Activated naive CD4-positive, alpha-beta T cell treated with anti-CD3 and anti-CD28 coated beads, Interleukin-2, amount 50 U/mL, for 24 hours (primary cell): ENCODE measurements at regions not wholly inside any gene's neighbourhood (a gene's known extent, or its start where the extent isn't known, plus 50 kb on each side); places are given as distances from the start of the nearest gene placed in this dataset.

Source experiments
- H3K27ac Mint-ChIP-seq: one replicate; pipeline ENCODE4 v1.8.0; 2021; ENCODE audit warnings: mild to moderate bottlenecking, mixed read lengths
- H3K27me3 Mint-ChIP-seq: one replicate; pipeline ENCODE4 v1.8.0; 2021; ENCODE audit warnings: mixed read lengths
- H3K36me3 Mint-ChIP-seq: one replicate; pipeline ENCODE4 v1.8.0; 2021; ENCODE audit warnings: mixed read lengths
- H3K4me1 Mint-ChIP-seq: one replicate; pipeline ENCODE4 v1.8.0; 2021; ENCODE audit warnings: mixed read lengths
- H3K4me3 Mint-ChIP-seq: one replicate; pipeline ENCODE4 v1.8.0; 2021; ENCODE audit warnings: mild to moderate bottlenecking, mixed read lengths
- H3K9me3 Mint-ChIP-seq: one replicate; pipeline ENCODE4 v1.8.0; 2021; ENCODE audit warnings: mixed read lengths

DNA sequence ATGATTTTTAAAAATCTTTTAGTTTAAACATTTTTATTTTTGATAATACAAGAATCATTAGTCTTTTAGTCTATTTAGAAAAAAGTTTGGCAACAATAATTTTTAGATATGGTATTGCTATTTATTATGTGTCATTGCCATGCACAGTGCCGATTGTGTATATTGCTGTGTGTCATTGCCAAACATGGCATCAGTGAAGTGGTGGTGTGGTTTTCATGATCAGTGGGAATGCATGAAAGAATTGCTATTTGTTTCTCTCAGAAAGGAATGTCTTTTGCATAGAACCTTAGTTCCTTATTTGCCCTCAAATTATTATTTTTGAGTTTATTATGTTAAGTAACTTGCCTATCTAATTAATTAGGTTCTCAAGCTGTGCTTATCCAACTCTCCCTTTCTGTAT, 397.5 kb upstream of the PDE3A start:
- H3K4me1 Mint-ChIP-seq, result no peaks in the 10 kb centered on the region
- no peak overlapping the region for H3K4me3 Mint-ChIP-seq
- H3K27me3 Mint-ChIP-seq, result no peaks in the 10 kb centered on the region
- no peaks in the 10 kb centered on the region for H3K36me3 Mint-ChIP-seq
- no peaks in the 10 kb centered on the region for H3K9me3 Mint-ChIP-seq
- no peak overlapping the region for H3K27ac Mint-ChIP-seq

DNA sequence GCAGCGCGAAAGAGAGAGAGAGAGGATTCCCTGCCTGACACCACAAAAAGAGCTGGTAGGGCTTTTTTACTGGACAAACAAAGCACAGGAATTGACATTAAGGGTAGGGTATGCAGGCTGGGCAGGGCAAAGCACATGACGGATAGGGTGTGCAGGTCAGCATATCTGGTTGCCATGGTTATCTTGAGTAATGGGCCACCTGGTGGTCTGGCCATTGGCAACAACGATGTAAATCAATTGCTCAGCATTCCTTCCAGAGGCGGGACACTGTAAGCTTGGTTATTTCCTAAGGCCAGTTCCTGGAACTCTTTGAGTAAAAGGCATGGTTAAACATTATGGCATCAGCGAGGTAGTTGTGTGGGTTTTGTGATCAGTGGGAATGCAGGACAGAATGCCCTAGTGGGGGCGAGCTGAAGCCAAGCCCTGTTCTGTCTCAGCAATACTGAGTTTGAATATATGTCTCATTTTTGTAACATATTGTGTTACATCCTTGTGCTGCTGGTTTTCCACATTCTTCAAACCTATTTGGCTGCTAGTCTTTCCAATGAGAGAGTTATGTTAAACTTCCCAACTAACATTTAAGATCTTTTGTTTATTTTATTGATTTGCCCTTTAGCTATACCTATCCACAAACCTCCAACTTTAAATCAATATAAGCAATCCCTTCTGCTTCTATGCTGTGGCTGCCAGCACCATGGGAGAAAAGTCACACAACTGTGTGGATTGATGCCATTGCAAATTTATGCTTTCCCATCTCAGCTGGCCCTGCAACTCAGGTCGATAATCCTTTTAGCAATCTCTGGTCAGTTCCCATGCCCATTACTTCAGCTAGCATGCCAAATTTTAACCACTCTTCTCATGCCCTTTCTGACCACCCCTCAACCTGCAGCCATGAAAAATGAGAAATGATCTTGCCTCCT, 396.7 kb upstream of the PDE3A start:
- H3K4me3 Mint-ChIP-seq, result no peak overlapping the region
- no peaks in the 10 kb centered on the region for H3K9me3 Mint-ChIP-seq
- H3K27ac Mint-ChIP-seq, result no peak overlapping the region
- H3K27me3 Mint-ChIP-seq, result no peaks in the 10 kb centered on the region
- H3K4me1 Mint-ChIP-seq, result no peaks in the 10 kb centered on the region
- H3K36me3 Mint-ChIP-seq, result no peaks in the 10 kb centered on the region

DNA sequence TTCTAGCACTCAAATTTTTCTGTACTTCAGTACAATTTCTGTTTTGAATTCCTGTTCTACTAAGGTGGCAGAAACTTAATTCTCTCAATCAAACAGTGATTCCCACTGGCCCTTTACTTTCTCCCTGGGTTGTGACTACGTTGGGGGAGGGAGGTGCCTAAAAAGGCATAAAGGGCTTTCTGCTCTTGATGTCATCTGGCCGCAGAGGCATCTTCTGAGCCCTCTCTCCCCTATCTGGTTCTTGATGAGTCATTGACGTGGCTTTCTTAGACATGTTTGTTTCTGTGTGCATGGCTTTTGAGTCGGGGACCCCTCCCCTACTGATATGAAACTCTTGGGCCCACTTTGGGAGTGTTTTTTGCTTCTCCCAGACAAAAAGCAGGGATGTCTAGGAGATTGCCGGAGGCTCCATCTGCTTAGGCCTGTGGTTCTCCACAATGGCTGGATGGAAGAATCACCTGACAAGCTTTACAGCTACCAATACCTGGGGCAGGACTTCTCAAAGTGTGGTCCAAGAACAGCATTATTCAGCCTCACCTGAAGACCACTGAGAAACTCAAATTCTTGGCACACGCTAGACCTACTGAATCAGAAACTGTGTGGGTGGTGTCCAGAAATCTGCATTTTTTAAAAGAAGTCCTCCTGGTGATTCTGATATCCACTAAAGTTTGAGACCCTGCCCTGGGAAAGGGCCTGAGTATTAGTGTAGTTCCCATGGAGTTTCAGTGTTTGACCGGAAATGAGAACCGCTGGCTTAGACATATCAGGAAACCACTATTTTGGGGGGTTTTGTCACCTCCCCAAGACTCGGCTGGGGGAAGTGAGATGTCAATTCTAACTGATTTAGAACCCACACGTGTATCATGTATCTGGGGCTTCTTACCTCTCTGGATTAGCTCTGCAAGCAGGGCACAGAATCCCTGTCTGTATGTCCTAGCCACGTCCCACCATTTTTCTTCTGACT, 395.7 kb upstream of the PDE3A start:
- H3K36me3 Mint-ChIP-seq, result no peaks in the 10 kb centered on the region
- H3K27ac Mint-ChIP-seq, result no peak overlapping the region
- H3K4me3 Mint-ChIP-seq, result no peak overlapping the region
- H3K4me1 Mint-ChIP-seq, result no peaks in the 10 kb centered on the region
- no peaks in the 10 kb centered on the region for H3K27me3 Mint-ChIP-seq
- no peaks in the 10 kb centered on the region for H3K9me3 Mint-ChIP-seq

DNA sequence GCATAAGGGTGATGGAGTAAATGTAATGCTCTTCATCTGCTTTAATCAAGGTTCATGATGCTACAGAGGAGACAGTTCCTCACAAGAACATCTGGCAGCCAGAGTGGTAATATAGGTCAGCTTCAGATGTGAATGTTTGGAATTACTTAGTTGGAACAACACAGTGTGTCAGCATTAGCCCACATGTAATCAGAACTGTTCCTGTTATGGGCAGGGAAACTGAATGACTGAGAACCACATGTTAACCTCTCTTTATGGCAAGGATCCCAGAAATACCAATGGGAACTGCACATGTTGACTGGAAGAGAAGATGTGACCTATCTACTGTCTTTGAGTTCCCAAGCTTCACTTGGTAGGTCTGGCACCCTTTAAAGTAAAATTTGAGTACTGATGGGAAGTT, 390.1 kb upstream of the PDE3A start:
- Mint-ChIP-seq H3K36me3 (no peaks in the 10 kb centered on the region), H3K27me3 (no peaks in the 10 kb centered on the region), H3K4me1 (no peaks in the 10 kb centered on the region), H3K27ac (no peak overlapping the region), H3K9me3 (peaks cover 5% of the 10 kb centered on the region), H3K4me3 (no peak overlapping the region)

DNA sequence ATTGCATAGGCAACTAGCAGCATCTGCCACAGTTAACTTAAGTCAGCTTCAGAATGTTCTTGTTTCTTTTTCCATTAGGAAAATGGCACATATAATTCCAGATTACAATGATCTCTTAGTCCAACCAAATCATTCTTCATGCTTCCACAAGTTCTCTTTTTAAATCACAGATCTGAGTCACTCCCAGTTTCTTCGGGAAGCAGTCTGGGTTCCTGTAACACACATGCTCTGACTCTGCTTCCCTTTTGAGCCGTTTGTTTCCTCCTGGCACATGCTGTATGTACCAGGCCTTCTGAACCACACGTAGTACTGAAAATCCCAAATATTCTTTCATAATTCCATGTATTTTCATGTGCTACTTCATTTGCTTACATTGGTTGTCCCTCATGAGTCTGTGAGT, 388.8 kb upstream of the PDE3A start:
- no peaks in the 10 kb centered on the region for H3K36me3 Mint-ChIP-seq
- H3K4me1 Mint-ChIP-seq, result no peaks in the 10 kb centered on the region
- H3K27ac Mint-ChIP-seq, result no peak overlapping the region
- no peak overlapping the region for H3K4me3 Mint-ChIP-seq
- peaks cover 5% of the 10 kb centered on the region for H3K9me3 Mint-ChIP-seq
- no peaks in the 10 kb centered on the region for H3K27me3 Mint-ChIP-seq

DNA sequence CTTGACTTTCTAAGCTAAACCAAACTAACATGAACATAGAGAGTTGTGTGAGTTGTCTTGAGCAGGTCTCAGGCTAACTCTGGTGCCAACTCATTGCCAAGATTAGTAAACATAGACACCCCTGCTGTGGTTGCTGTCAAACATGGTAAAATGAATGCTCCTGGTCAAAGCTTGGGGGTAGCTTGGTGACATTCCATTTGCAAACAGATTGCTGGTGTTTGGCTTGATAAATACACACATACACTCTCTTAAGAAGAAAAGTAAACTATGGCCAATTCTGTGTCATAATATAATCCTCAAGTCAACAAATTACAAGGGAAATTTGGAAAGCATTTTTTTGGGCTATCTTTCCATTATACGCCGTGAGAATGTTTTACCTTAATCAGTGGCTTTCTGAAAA, 386.4 kb upstream of the PDE3A start:
- H3K27ac Mint-ChIP-seq, result no peak overlapping the region
- H3K4me3 Mint-ChIP-seq, result no peak overlapping the region
- H3K9me3 Mint-ChIP-seq, result peaks cover 5% of the 10 kb centered on the region
- H3K27me3 Mint-ChIP-seq, result no peaks in the 10 kb centered on the region
- no peaks in the 10 kb centered on the region for H3K4me1 Mint-ChIP-seq
- no peaks in the 10 kb centered on the region for H3K36me3 Mint-ChIP-seq

DNA sequence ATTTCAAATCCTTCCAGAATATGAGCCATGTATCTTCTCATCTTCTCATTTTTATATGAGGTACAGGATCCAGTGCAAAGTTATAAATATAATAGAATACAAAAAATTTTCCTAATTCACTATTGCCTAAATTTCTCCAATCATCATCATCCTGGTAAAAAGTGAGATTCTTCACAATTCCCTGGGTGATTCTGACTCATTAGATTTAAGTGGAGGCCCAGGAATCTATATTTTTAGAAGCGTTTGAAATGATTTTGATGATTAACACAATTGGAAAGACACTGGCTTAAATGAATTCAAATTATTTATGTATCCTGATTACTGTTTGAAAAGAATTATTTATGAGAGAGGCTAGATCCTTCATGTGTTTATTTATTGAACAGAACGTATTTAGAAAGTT, 380.3 kb upstream of the PDE3A start:
- Mint-ChIP-seq H3K36me3 (no peaks in the 10 kb centered on the region), H3K27me3 (no peaks in the 10 kb centered on the region), H3K4me1 (no peaks in the 10 kb centered on the region), H3K4me3 (no peak overlapping the region), H3K9me3 (no peaks in the 10 kb centered on the region), H3K27ac (no peak overlapping the region)

DNA sequence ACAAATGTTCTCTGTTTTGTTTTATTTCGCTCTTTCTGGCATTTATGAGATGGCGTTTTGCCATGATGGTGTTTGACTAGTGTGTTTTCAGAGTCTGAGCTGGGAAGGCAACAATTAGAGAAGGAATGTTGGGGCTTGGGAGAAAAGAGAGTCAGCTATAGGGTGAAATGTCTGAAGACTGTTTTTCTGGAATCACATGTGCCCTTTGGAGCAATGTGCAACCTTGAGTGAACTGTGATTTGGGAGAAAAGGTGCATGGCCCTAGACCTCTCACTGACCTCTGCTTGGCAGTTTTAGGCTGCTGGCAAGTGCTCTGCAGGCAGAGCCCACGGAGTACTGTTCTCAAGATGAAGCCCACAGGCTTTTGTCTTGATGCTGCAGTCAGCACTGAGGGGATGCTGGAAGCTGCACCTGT, 379.9 kb upstream of the PDE3A start:
- Mint-ChIP-seq H3K36me3 (no peaks in the 10 kb centered on the region), H3K4me3 (no peak overlapping the region), H3K27ac (no peak overlapping the region), H3K9me3 (peaks cover 1% of the 10 kb centered on the region), H3K27me3 (no peaks in the 10 kb centered on the region), H3K4me1 (no peaks in the 10 kb centered on the region)

DNA sequence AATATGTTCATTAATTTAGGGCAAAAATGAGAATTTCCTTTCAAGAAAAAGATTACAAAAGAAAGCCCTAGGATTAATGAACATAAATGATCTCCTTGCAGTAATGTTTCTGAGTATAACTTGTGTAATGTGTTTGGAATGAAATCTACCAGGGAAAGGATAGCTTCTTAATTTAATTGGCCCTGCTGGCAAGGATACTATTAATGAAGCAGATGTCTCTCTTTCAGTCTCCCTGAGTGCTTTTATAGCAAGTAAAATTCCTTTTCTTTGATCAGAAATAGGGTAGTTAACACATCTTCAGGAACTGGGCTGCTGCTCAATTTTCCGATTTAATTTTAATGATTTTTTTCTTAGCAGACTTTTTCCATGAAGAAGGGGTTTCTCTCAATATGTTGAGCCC, 379.4 kb upstream of the PDE3A start:
- Mint-ChIP-seq H3K4me1 (no peaks in the 10 kb centered on the region), H3K27me3 (no peaks in the 10 kb centered on the region), H3K36me3 (no peaks in the 10 kb centered on the region), H3K27ac (no peak overlapping the region), H3K4me3 (no peak overlapping the region), H3K9me3 (peaks cover 5% of the 10 kb centered on the region)

DNA sequence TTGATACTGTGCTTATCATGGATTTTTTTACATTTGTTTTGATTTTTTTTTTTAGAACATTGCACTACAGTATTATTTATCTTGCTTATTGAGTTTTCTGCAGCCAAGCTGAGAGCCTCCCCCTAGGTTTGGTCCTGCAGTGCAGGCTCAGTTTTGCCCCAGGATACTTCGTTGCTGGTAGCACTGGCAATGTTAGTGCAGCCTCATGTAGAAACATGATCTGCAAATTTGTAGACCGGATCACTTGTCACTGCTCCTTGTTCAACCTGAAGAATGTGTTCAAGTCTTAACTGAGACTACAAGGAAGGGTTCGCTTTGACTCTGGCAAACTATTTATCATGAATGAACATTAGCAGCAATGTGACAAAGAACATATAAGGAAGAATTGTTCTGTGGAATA, 377.2 kb upstream of the PDE3A start:
- Mint-ChIP-seq H3K4me3 (no peak overlapping the region), H3K36me3 (no peaks in the 10 kb centered on the region), H3K4me1 (no peaks in the 10 kb centered on the region), H3K27ac (no peak overlapping the region), H3K27me3 (no peaks in the 10 kb centered on the region), H3K9me3 (peaks cover 5% of the 10 kb centered on the region)

DNA sequence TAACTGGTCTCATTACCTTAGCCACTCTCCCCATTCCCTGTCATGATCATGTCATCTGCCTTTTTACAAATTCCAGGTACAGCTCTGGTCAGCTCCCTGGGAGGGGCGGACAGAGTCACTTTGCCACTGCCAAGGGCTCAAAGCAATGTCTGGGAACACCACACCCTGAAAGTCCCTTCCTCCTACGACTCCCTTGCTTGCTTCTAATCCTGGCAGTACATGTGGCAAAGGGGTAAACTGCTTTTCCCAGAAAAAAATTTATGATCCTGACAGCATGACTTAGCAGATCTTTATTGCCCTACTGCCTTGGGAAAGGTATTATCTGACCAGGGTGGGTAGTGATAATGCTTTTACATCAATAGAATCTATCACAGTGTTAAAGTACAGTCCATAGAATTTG, 376.0 kb upstream of the PDE3A start:
- no peak overlapping the region for H3K4me3 Mint-ChIP-seq
- H3K9me3 Mint-ChIP-seq, result peaks cover 5% of the 10 kb centered on the region
- H3K36me3 Mint-ChIP-seq, result no peaks in the 10 kb centered on the region
- no peaks in the 10 kb centered on the region for H3K27me3 Mint-ChIP-seq
- no peaks in the 10 kb centered on the region for H3K4me1 Mint-ChIP-seq
- H3K27ac Mint-ChIP-seq, result no peak overlapping the region

DNA sequence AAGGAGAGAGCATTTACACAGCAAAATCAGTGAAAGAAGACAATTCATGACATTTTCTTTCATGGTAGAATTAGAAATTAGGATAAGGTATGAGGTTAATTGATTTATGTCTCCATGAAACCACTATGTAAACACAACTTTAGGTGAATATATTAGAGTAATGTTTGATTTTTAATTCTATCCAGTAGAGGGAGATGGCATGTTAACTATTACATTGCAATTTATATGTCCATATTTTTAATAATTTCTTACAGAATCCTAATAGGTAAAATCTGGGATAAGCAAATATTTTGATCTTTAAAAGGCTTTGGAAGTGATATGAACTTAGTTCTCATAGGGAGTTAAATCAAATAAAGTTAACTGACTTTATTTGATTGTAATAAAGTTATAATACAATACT, 373.4 kb upstream of the PDE3A start:
- Mint-ChIP-seq H3K4me1 (no peaks in the 10 kb centered on the region), H3K9me3 (peaks cover 5% of the 10 kb centered on the region), H3K27me3 (no peaks in the 10 kb centered on the region), H3K4me3 (no peak overlapping the region), H3K36me3 (no peaks in the 10 kb centered on the region), H3K27ac (no peak overlapping the region)

DNA sequence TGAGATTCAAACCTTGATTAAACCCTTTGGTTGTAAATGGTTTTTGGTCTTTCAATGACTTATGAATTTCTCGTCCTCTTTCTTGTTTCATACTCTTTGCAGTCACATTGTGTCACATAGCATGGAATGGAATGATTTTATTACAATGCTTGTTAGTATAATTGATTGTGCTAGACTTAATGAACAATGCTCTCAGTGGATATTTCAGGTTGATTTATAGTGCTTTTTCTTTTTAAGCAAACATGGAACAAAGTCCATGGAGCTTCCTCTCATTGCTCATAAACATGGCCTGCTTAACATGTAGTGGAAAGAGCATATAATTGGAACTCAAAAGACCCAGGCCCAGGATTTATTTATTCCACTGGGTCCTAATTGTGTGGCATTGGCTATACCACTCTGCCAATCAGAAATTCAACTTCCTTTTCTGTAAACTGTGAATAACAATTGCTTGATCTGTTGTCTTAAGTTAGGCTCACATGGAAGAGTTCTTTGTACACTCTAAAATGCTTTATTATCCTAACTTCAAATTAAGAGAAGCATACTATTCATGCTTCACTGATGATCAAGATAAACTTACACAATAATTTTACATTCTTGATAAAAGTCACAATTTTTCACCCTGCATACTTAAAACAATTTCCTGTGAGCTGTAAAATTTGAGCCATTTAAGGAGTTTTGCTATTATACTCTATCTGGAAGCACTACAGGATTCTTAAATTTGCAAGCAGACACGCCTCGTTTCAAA, 370.5 kb upstream of the PDE3A start:
- no peak overlapping the region for H3K4me3 Mint-ChIP-seq
- H3K36me3 Mint-ChIP-seq, result no peaks in the 10 kb centered on the region
- peaks cover 10% of the 10 kb centered on the region for H3K9me3 Mint-ChIP-seq
- no peaks in the 10 kb centered on the region for H3K4me1 Mint-ChIP-seq
- H3K27ac Mint-ChIP-seq, result no peak overlapping the region
- H3K27me3 Mint-ChIP-seq, result no peaks in the 10 kb centered on the region

DNA sequence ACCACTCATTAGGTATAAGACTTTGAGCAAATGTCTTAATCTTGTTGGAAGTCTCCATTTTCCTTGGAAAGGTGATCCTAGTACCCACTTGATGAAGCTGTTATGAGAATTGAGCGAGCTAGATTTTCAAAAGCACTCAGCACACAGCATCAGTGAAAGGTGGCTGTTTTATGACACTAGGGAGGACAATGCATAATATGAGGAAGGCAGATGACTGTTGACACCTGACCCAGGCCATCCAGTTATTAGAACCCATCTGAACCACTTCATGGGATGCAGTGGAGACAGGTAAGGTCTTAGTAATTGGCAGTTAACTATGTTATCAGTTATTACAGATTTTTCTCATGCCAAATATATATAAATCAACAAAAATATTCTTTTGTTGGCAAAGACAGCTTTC, 369.9 kb upstream of the PDE3A start:
- no peaks in the 10 kb centered on the region for H3K27me3 Mint-ChIP-seq
- H3K4me1 Mint-ChIP-seq, result no peaks in the 10 kb centered on the region
- H3K4me3 Mint-ChIP-seq, result no peak overlapping the region
- peaks cover 9% of the 10 kb centered on the region for H3K9me3 Mint-ChIP-seq
- no peaks in the 10 kb centered on the region for H3K36me3 Mint-ChIP-seq
- no peak overlapping the region for H3K27ac Mint-ChIP-seq

DNA sequence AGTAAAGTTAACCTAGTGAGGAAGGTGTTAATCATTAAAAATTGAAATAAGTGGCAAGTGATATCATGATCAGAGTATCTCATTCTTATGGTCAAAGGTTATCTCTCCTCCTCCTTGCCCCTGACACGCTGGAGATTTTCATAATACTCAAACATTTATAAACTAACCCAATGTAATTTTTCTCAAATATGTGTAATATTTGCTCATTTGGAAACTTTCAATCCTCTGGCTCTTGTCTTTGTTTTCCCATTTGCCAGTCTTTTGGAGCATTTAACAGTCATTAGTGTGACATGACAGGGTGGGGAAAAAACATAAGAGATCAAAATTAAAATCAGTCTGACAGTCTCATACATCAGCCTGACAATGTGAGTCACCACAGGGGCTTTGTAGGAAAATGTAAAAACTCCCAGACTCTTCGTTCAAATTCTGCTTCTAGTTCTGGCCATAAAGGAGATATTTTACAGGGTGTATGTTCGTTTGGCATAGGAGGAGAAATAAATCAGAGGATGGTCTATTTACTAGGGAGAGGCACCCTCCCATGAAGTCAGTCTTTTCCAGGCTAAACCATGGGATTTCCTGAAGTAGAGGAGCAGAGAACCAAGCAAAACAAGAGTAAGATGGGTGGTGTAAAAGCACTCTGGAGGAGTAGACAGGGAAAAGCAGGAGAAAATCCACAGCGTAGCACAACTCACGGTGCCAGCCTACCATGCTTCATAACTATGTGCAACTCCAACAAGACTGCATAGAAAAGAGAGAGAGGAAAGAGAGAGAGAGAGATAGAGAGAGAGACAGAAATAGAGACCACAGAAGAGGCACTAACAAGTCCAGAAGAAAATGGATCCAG, 369.2 kb upstream of the PDE3A start:
- Mint-ChIP-seq H3K27ac (no peak overlapping the region), H3K4me1 (no peaks in the 10 kb centered on the region), H3K27me3 (no peaks in the 10 kb centered on the region), H3K36me3 (no peaks in the 10 kb centered on the region), H3K4me3 (no peak overlapping the region), H3K9me3 (peaks cover 5% of the 10 kb centered on the region)
